Anterior cingulate cortex (tissue), 58 donors: ENCODE measurements at regions not wholly inside any gene's neighbourhood (a gene's known extent, or its start where the extent isn't known, plus 50 kb on each side); places are given as distances from the start of the nearest gene placed in this dataset.

ENCODE experiments used
- DNase-seq, 58 donors: peaks; one replicate each; lab custom pipeline; 2025; lab: John Stamatoyannopoulos, UW

- no peak for DNase-seq
These were observed 188.6 kb downstream of the TMEM182 start for GRCh38 chr2:102950371-102950946.

GRCh38 chr2:102951249-102951648, 189.4 kb downstream of the TMEM182 start:
- no peak for DNase-seq

- DNase-seq: no peak
These were observed 205.6 kb downstream of the TMEM182 start for GRCh38 chr2:102967451-102967850.

- DNase-seq: no peak
These were observed 206.5 kb downstream of the TMEM182 start for GRCh38 chr2:102968375-102968774.

- DNase-seq: no peak
These were observed 209.9 kb downstream of the TMEM182 start for GRCh38 chr2:102971701-102972100.

GRCh38 chr2:102975996-102976975, 214.5 kb downstream of the TMEM182 start:
- peak in 51 of 58 donors; percentile 2 to 79 (median 17) for DNase-seq

GRCh38 chr2:102977426-102978090, 215.7 kb downstream of the TMEM182 start:
- no peak for DNase-seq

- no peak for DNase-seq
These were observed 216.3 kb downstream of the TMEM182 start for GRCh38 chr2:102978091-102978490.

GRCh38 chr2:102979429-102979828, 217.6 kb downstream of the TMEM182 start:
- no peak for DNase-seq

GRCh38 chr2:102983786-102984185, 222.0 kb downstream of the TMEM182 start:
- DNase-seq: no peak

- DNase-seq: no peak
These were observed 225.1 kb downstream of the TMEM182 start for GRCh38 chr2:102986826-102987490.

- no peak for DNase-seq
These were observed 230.8 kb downstream of the TMEM182 start for GRCh38 chr2:102992607-102993006.

GRCh38 chr2:102999958-103000357, 238.1 kb downstream of the TMEM182 start:
- no peak for DNase-seq

GRCh38 chr2:103002954-103003353, 241.1 kb downstream of the TMEM182 start:
- no peak for DNase-seq

GRCh38 chr2:103003750-103004260, 242.0 kb downstream of the TMEM182 start:
- peak in 9 of 58 donors; percentile 2 to 45 (median 14) for DNase-seq

- DNase-seq: peak in 1 of 58 donors; percentile 1
These were observed 242.7 kb downstream of the TMEM182 start for GRCh38 chr2:103004426-103004942.

- DNase-seq: no peak
These were observed 243.6 kb downstream of the TMEM182 start for GRCh38 chr2:103005393-103005792.

GRCh38 chr2:103007086-103007485, 245.3 kb downstream of the TMEM182 start:
- DNase-seq: no peak

GRCh38 chr2:103008586-103008985, 246.8 kb downstream of the TMEM182 start:
- no peak for DNase-seq

GRCh38 chr2:103009871-103010270, 248.0 kb downstream of the TMEM182 start:
- no peak for DNase-seq
